Motor neuron (in vitro differentiated cells): ENCODE measurements at regions not wholly inside any gene's neighbourhood (a gene's known extent, or its start where the extent isn't known, plus 50 kb on each side); places are given as distances from the start of the nearest gene placed in this dataset.
"Not testable (repeated sequence)": the region's sequence is repeated elsewhere in the genome, so short reads cannot be mapped to it uniquely, and the experiment has no call there.

Experiments used
- ATAC-seq, 8 experiments: fragments of 200-7000 bp; cut with Tn5 transposase; replicated peaks in 6 of 8; 2 replicates each; pipeline ENCODE4 v1.8.0; 2021; ENCODE audit warnings: mild to moderate bottlenecking in 8 of 8, moderate library complexity in 8 of 8
- H3K27ac ChIP-seq, 2 donors: fragments of 250-450 bp; sonication (Bioruptor Pico); 2 replicates each; pipeline ENCODE4 v1.9.0; 2021; ENCODE audit warnings: antibody characterized with exemption in 2 of 2, mild to moderate bottlenecking in 2 of 2, moderate library complexity in 1 of 2
- H3K4me1 ChIP-seq, 2 donors: fragments of 250-450 bp; sonication (Bioruptor Pico); replicated peaks in 1 of 2; 2 replicates each; pipeline ENCODE4 v1.6.1; 2021; ENCODE audit warnings: antibody characterized with exemption in 2 of 2, mild to moderate bottlenecking in 2 of 2, moderate library complexity in 1 of 2
- H3K4me3 ChIP-seq, 5 donors: fragments of 250-450 bp; sonication (Bioruptor Pico); 2 replicates each; pipeline ENCODE4 v1.9.0; 2021; ENCODE audit warnings: antibody characterized with exemption in 5 of 5, mild to moderate bottlenecking in 5 of 5, moderate library complexity in 4 of 5
- WGBS, 10 experiments: fragments of 450-650 bp; shearing (Covaris generic); methylation state at CpG; one replicate each; pipeline ENCODE4 v1.0.0; 2022; 5-methylcytosine and 5-hydroxymethylcytosine counted together
- in situ Hi-C, 9 experiments: fragments of 400-800 bp; cut with MboI; loops; one replicate each; pipeline ENCODE4 v1.15.0; 2021; ENCODE audit warnings: low sequenced_read_pairs in 9 of 9, low pct_unique_long_range_greater_than_20kb in 2 of 9; ENCODE audit not compliant: unreplicated experiment in 9 of 9

- H3K4me1 ChIP-seq, H3K27ac ChIP-seq, H3K4me3 ChIP-seq, in situ Hi-C loops, ATAC-seq: not testable (repeated sequence)
- 40 to 100% (median 100%) methylated on average over 1 to 2 of the region's 2 CpGs; no CpG with 5 or more reads in 4 of the 10 experiments for WGBS, 10 experiments
These were observed 85.1 kb upstream of the MAP4 start for GRCh38 chr3:48101301-48101650.

DNA sequence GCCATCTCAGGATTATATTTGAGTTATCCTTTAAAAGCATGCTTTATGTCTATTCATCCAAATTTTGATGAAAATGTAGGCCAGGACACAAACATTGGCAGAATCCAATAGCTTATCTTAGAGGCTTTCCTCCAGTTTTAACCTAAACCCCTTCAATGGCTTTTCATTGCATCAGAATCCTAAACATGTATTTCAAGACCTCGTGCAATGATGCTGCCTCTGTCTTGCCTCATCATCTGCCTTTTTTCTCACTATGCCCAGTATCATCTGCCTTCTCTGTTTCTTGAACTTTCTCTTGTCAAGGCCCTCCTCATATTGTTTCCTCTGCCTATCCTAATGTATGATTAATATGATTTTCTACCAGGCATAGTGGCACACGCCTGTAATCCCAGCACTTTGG, 76.1 kb upstream of the MAP4 start:
- in situ Hi-C loops, result no loop called here
- H3K4me1 ChIP-seq, result peaks cover 3 to 10% of the 10 kb centered on the region in 2 donors
- no peak overlapping the region for H3K4me3 ChIP-seq
- no peak for ATAC-seq
- H3K27ac ChIP-seq, result no peak overlapping the region
- 38 to 100% (median 68%) methylated on average over 1 to 2 of the region's 2 CpGs; no CpG with 5 or more reads in 2 of the 10 experiments for WGBS, 10 experiments

DNA sequence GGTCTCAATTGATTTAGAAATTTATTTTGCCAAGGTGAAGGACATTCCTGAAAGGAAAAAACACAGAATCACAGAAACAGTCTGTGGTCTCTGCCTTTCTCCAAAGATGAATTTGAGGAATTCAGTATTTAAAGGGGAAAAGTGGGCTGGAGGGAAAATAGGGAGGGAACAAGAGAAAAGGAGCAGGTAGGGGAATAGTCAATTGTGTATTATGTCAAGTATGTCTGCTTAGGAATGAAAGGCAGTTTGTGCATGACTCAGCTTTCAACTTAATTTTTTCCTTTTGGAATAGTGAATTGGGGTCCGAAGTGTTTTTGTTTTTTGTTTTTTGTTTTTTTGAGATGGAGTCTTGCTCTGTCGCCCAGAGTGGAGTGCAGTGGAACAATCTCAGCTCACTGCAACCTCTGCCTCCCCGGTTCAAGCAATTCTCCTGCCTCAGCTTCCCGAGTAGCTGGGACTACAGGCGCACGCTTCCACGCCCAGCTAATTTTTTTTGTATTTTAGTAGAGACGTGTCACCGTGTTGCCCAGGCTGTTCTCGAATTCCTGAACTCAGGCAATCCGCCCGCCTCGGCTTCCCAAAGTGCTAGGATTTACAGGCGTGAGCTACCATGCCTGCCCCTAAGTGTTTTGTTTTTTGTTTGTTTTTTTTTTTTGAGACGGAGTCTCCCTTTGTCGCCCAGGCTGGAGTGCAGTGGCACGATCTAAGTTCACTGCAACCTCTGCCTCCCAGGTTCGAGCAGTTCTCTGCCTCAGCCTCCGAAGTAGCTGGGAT, 74.1 kb upstream of the MAP4 start:
- Histone ChIP-seq H3K4me1 (peaks cover 10 to 14% of the 10 kb centered on the region in 2 donors), H3K4me3 (no peak overlapping the region), H3K27ac (no peak overlapping the region)
- 50 to 88% (median 84%) methylated on average over 1 to 13 of the region's 19 CpGs; no CpG with 5 or more reads in 1 of the 10 experiments for WGBS, 10 experiments
- in situ Hi-C loops, result no loop called here
- ATAC-seq, result no peak

DNA sequence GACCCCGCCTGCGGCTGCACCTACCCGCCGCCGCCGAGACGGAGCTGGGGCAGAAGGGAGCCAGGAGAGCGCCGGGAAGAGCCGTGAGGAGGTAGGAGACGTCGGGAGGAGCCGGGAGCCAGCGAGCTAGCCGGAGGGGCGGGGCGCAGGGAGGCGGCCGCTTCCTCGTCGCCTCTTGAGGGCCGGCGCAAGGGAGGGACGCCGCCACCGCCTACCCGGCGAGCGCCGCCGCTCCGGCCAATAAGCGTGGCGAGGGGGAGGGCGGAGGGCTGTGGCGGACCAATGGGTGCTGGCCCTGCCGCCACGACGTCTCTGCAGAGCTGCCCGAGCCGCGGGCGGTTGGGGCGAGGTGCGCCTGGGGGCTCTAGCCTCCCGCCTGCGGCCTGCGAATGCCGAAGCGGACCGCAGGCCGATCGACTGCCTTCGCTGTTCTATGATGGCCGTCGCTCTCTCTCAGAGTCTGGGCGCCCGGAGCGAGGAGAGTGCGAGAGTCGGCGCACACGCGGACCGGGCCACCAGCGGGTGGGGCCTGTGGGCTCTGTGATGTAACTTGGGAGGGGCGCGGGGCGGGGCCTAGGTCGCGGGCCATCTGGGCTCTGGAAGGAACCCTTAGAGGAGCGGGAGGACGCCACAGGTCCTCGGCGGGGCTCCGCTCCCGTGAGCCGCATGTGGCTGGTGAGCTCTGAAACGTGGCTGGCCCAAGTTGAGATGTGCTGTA, 72.7 kb upstream of the MAP4 start:
- peak; percentile 78 to 94 (median 92) for ATAC-seq
- Histone ChIP-seq H3K4me3 (peak overlapping the region; percentile 54 to 97 (median 79)), H3K4me1 (peaks cover 10 to 14% of the 10 kb centered on the region in 2 donors), H3K27ac (peak overlapping the region; percentile 95 to 96)
- 4% methylated on average over 7 of the region's 79 CpGs; no CpG with 5 or more reads in 9 of the 10 experiments for WGBS, 10 experiments
- in situ Hi-C loops, result no loop called here

DNA sequence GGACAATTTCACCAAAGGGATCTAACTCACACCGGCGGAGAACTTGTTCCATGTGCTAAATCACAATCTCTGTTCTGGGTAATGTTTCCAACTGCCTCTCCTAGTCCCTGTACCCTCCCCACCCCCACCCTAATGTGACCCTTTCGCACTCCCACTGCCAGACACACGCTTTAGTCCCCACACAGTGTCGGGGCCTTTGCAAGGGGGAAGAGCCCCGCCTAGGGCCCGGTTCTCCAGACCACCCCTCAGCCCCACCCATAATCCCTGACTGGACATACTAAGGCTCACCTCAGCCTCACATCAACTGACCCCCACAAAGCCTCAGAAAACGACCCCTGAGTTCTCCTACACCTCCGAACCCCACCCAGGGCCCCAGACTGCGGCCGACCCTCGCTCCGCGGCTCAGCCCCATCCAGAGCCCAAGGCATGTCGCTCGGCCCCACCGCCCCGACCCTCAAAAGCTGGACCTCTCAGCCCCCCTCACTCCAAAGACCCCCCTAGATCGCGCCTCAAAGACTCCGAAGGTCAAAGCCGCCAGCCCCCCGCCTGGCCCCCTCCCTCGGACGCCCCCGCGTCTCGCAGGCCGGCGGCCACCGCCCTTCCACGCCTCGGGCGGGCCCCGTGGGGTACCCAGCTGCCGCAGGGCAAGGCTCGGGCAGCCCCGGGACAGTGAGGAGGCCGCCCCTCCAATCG, 72.0 kb upstream of the MAP4 start:
- peaks cover 10 to 14% of the 10 kb centered on the region in 2 donors for H3K4me1 ChIP-seq
- peak overlapping the region; percentile 95 to 96 for H3K27ac ChIP-seq
- WGBS, 10 experiments, result 0% methylated on average over 2 to 3 of the region's 40 CpGs; no CpG with 5 or more reads in 6 of the 10 experiments
- peak in 5 of 8 experiments; percentile 1 to 4 (median 1) for ATAC-seq
- in situ Hi-C loops, result no loop called here
- peak overlapping the region; percentile 54 to 97 (median 79) for H3K4me3 ChIP-seq

GRCh38 chr3:48086705-48087104, 70.5 kb upstream of the MAP4 start:
- Histone ChIP-seq H3K4me3 (peak overlapping the region in 4 of 5 donors; percentile 62 to 97 (median 84)), H3K27ac (peak overlapping the region in 1 of 2 donors; percentile 95), H3K4me1 (peaks cover 10 to 14% of the 10 kb centered on the region in 2 donors)
- ATAC-seq, result no peak
- in situ Hi-C loops, result no loop called here

DNA sequence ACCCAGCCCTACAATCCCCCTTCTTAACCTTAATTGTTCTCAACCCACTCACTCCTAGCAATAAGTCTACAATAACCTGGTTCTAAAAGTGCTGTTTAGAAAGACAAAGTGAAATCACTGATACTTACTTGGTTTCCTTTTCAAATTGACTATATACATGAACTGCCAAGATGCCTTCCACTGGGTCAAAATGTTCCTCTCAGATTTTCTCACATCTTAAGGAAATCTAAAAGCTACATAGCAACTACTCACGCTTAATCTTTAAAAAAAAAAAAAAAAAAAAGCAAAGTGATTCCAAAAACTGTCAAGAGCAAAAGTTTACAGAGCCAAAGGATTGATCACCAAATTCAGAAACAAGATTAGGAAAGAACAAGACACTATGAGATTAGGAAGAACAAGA, 68.7 kb upstream of the MAP4 start:
- Histone ChIP-seq H3K4me3 (no peak overlapping the region), H3K27ac (no peak overlapping the region), H3K4me1 (peaks cover 7 to 9% of the 10 kb centered on the region in 2 donors)
- in situ Hi-C loops, result no loop called here
- 17 to 100% (median 100%) methylated on average over 1 of the region's 1 CpG; no CpG with 5 or more reads in 1 of the 10 experiments for WGBS, 10 experiments
- no peak for ATAC-seq

- Histone ChIP-seq H3K4me3 (no peak overlapping the region), H3K27ac (no peak overlapping the region), H3K4me1 (peaks cover 4 to 7% of the 10 kb centered on the region in 2 donors)
- in situ Hi-C loops, result no loop called here
- WGBS, 10 experiments, result 15 to 80% (median 61%) methylated on average over 1 to 2 of the region's 2 CpGs; no CpG with 5 or more reads in 3 of the 10 experiments
- no peak for ATAC-seq
These were observed 68.0 kb upstream of the MAP4 start for GRCh38 chr3:48084170-48084569.

DNA sequence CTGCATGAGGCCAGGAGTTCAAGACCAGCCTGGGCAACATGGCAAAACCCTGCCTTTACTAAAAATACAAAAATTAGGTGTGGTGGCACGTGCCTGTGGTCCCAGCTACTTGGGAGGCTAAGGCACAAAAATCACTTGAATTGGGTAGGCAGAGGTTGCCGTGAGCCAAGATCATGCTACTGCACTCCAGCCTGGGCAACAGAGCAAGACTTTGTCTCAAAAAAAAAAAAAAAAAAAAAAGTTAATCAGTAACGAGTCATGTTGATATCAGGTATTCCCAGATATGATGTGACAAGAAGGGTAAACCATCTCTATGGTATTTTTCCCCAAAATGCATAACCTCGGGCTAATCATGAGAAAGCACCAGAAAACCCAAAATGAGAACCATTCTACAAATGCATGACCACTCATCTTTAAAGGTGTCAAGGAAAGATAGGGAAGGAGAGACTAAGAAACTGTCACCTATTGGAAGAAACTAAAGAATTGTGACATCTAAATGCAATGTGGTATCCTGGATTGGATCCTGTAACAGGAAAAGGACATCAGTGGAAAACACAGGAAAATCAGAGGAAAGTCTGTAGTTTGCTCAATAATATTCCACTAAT, 66.5 kb upstream of the MAP4 start:
- in situ Hi-C loops, result no loop called here
- no peak overlapping the region for H3K27ac ChIP-seq
- 74 to 100% (median 92%) methylated on average over 2 to 4 of the region's 4 CpGs; no CpG with 5 or more reads in 1 of the 10 experiments for WGBS, 10 experiments

DNA sequence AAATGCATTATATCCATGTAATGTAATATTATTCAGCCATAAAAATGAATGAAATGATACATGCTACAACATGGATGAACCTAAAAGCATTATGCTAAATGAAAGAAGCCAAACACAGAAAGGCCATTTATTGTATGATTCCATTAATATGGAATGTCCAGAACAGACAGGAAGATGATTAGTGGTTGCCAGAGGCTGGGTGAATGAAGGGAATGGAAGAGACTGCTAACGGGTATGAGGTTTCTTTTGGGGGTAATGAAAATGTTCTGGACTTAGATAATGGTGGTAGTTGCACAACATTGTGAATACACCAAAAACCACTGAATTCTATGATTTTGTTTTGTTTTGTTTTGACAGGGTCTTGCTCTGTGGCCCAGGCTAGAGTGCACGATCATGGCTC, 61.6 kb upstream of the MAP4 start:
- no peak overlapping the region for H3K27ac ChIP-seq
- WGBS, 10 experiments, result 0 to 100% (median 80%) methylated on average over 1 to 2 of the region's 2 CpGs; no CpG with 5 or more reads in 3 of the 10 experiments
- peak in 2 of 8 experiments; percentile 57 to 70 for ATAC-seq
- in situ Hi-C loops, result no loop called here
- no peak overlapping the region for H3K4me3 ChIP-seq
- H3K4me1 ChIP-seq, result peaks cover 0 to 7% of the 10 kb centered on the region in 2 donors

More for the DNA sequence above, 66.5 kb upstream of the MAP4 start:
- Histone ChIP-seq H3K4me1 (peaks cover 4 to 10% of the 10 kb centered on the region in 2 donors), H3K4me3 (no peak overlapping the region)
- no peak for ATAC-seq

- WGBS, 10 experiments, result 83 to 100% (median 100%) methylated on average over 1 to 2 of the region's 2 CpGs; no CpG with 5 or more reads in 1 of the 10 experiments
- in situ Hi-C loops, result no loop called here
- no peak for ATAC-seq
- Histone ChIP-seq H3K4me3 (no peak overlapping the region), H3K27ac (no peak overlapping the region), H3K4me1 (no peaks in the 10 kb centered on the region)
These were observed 53.8 kb upstream of the MAP4 start for GRCh38 chr3:48070030-48070429.

DNA sequence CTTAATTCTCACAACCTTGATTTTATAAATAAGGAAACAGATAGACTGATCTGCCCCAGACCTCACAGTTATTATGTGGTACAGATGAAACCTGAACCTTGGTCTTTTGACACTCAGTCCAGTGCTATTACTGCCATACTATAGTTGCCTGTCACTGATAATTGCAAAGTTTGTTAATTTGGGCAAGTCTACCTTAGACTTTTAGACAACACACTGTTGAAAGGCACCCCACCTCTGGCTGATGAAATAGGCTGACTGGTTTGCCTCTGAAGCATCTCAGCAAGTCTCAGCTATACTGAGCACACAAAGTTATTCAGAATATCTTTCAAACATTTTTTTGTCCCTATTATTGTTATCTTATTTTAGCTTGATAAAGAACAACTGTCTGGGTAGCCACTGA, 53.1 kb upstream of the MAP4 start:
- H3K27ac ChIP-seq, result no peak overlapping the region
- peak in 2 of 8 experiments; percentile 19 to 45 for ATAC-seq
- no peaks in the 10 kb centered on the region for H3K4me1 ChIP-seq
- in situ Hi-C loops, result no loop called here
- no peak overlapping the region for H3K4me3 ChIP-seq
